ENCODE measurements at regions not wholly inside any gene's neighbourhood (a gene's known extent, or its start where the extent isn't known, plus 50 kb on each side); places are given as distances from the start of the nearest gene placed in this dataset.

- H3K27ac ChIP-seq = no peak overlapping the region
- 81% methylated on average over 3 of the region's 3 CpGs for WGBS (ENCODE audit: low lambda C conversion rate, missing lambda C conversion rate)
- H3K79me2 ChIP-seq = no peaks in the 10 kb centered on the region
- no peaks in the 10 kb centered on the region for H3K9me3 ChIP-seq (ENCODE audit: low read depth)
- H3K4me1 ChIP-seq (ENCODE audit: insufficient read depth) = no peaks in the 10 kb centered on the region
- no peak overlapping the region for H3K4me3 ChIP-seq
- no peaks in the 10 kb centered on the region for H4K20me1 ChIP-seq (ENCODE audit: insufficient read depth, poor library complexity, severe bottlenecking)
- TF ChIP-seq EZH2 (IDR thresholded peaks at IDR 0.05; ENCODE audit: borderline replicate concordance) = no peak
- TF ChIP-seq EZH2phosphoT487 (IDR thresholded peaks at IDR 0.05; ENCODE audit: low read depth, severe bottlenecking, unreplicated experiment) = no peak
- no peak for TF ChIP-seq CTCF (IDR thresholded peaks at IDR 0.05; ENCODE audit: poor library complexity)
- H3K9me2 ChIP-seq (replicated peaks; ENCODE audit: insufficient read depth) = no peaks in the 10 kb centered on the region
- H3K27me3 ChIP-seq = no peaks in the 10 kb centered on the region
- H3K4me2 ChIP-seq = no peak overlapping the region
- no peak overlapping the region for H2AFZ ChIP-seq
- no peaks in the 10 kb centered on the region for H3K36me3 ChIP-seq (replicated peaks; ENCODE audit: insufficient read depth, low read depth)
- no peak for DNase-seq (ENCODE audit: low spot score)
Observed at GRCh38 chr2:207422380-207422779, 107.4 kb upstream of the CREB1 start.

GRCh38 chr2:207423886-207424285 lies 105.9 kb upstream of the CREB1 start:
- H3K27ac ChIP-seq = no peak overlapping the region

GRCh38 chr2:207427986-207428385 lies 101.8 kb upstream of the CREB1 start:
- 75% methylated on average over 2 of the region's 2 CpGs for WGBS (ENCODE audit: low lambda C conversion rate, missing lambda C conversion rate)
- no peak for DNase-seq (ENCODE audit: low spot score)

More at GRCh38 chr2:207423886-207424285, 105.9 kb upstream of the CREB1 start:
- H3K9me3 ChIP-seq (ENCODE audit: low read depth) = no peaks in the 10 kb centered on the region
- no peaks in the 10 kb centered on the region for H3K9me2 ChIP-seq (replicated peaks; ENCODE audit: insufficient read depth)
- no peak for DNase-seq (ENCODE audit: low spot score)
- no peaks in the 10 kb centered on the region for H3K27me3 ChIP-seq
- H3K79me2 ChIP-seq = no peaks in the 10 kb centered on the region
- H4K20me1 ChIP-seq (ENCODE audit: insufficient read depth, poor library complexity, severe bottlenecking) = no peaks in the 10 kb centered on the region
- TF ChIP-seq EZH2 (IDR thresholded peaks at IDR 0.05; ENCODE audit: borderline replicate concordance) = no peak
- TF ChIP-seq CTCF (IDR thresholded peaks at IDR 0.05; ENCODE audit: poor library complexity) = no peak
- no peak for TF ChIP-seq EZH2phosphoT487 (IDR thresholded peaks at IDR 0.05; ENCODE audit: low read depth, severe bottlenecking, unreplicated experiment)
- H2AFZ ChIP-seq = no peak overlapping the region
- H3K4me3 ChIP-seq = no peak overlapping the region
- no peaks in the 10 kb centered on the region for H3K36me3 ChIP-seq (replicated peaks; ENCODE audit: insufficient read depth, low read depth)
- no peaks in the 10 kb centered on the region for H3K4me1 ChIP-seq (ENCODE audit: insufficient read depth)
- WGBS (ENCODE audit: low lambda C conversion rate, missing lambda C conversion rate) = 77% methylated on average over 3 of the region's 3 CpGs
- H3K4me2 ChIP-seq = no peak overlapping the region

More at GRCh38 chr2:207427986-207428385, 101.8 kb upstream of the CREB1 start:
- Histone ChIP-seq H3K4me2 (no peak overlapping the region), H3K79me2 (no peaks in the 10 kb centered on the region), H3K27ac (no peak overlapping the region), H2AFZ (no peak overlapping the region), H3K9me2 (replicated peaks; ENCODE audit: insufficient read depth) (no peaks in the 10 kb centered on the region), H3K4me1 (ENCODE audit: insufficient read depth) (no peaks in the 10 kb centered on the region), H3K9me3 (ENCODE audit: low read depth) (no peaks in the 10 kb centered on the region), H3K4me3 (no peak overlapping the region), H4K20me1 (ENCODE audit: insufficient read depth, poor library complexity, severe bottlenecking) (no peaks in the 10 kb centered on the region), H3K27me3 (no peaks in the 10 kb centered on the region), H3K36me3 (replicated peaks; ENCODE audit: insufficient read depth, low read depth) (no peaks in the 10 kb centered on the region)
- TF ChIP-seq CTCF (IDR thresholded peaks at IDR 0.05; ENCODE audit: poor library complexity) = no peak
- TF ChIP-seq EZH2 (IDR thresholded peaks at IDR 0.05; ENCODE audit: borderline replicate concordance) = no peak
- TF ChIP-seq EZH2phosphoT487 (IDR thresholded peaks at IDR 0.05; ENCODE audit: low read depth, severe bottlenecking, unreplicated experiment) = no peak
